Glutamatergic neuron (in vitro differentiated cells): ENCODE measurements at regions not wholly inside any gene's neighbourhood (a gene's known extent, or its start where the extent isn't known, plus 50 kb on each side); places are given as distances from the start of the nearest gene placed in this dataset.

Source experiments
- DNase-seq: peaks from one replicate; pipeline ENCODE4 v3.0.0; 2022
- H3K27ac Mint-ChIP-seq: one replicate; pipeline ENCODE4 v1.8.0; 2020; ENCODE audit warnings: mild to moderate bottlenecking, mixed read lengths, inconsistent platforms; ENCODE audit not compliant: unreplicated experiment
- H3K27me3 Mint-ChIP-seq: one replicate; pipeline ENCODE4 v1.8.0; 2020; ENCODE audit warnings: mild to moderate bottlenecking, moderate library complexity, mixed read lengths, inconsistent platforms; ENCODE audit not compliant: unreplicated experiment
- H3K36me3 Mint-ChIP-seq: one replicate; pipeline ENCODE4 v1.8.0; 2020; ENCODE audit warnings: mild to moderate bottlenecking, mixed read lengths, inconsistent platforms; ENCODE audit not compliant: unreplicated experiment
- H3K4me1 Mint-ChIP-seq: one replicate; pipeline ENCODE4 v1.8.0; 2020; ENCODE audit warnings: mild to moderate bottlenecking, low read depth, mixed read lengths, inconsistent platforms; ENCODE audit not compliant: unreplicated experiment
- H3K4me3 Mint-ChIP-seq: one replicate; pipeline ENCODE4 v1.8.0; 2020; ENCODE audit warnings: mild to moderate bottlenecking, mixed read lengths, inconsistent platforms; ENCODE audit not compliant: unreplicated experiment
- H3K9me3 Mint-ChIP-seq: one replicate; pipeline ENCODE4 v1.8.0; 2020; ENCODE audit warnings: mild to moderate bottlenecking, moderate library complexity, mixed read lengths, inconsistent platforms; ENCODE audit not compliant: unreplicated experiment
- CTCF ChIP-seq: fragments of 200-600 bp; sonication (generic); IDR thresholded peaks from one replicate; pipeline ENCODE4 v1.5.0; 2021; ENCODE audit not compliant: partially characterized antibody, unreplicated experiment

GRCh38 chr15:29962407-29962806, 120.3 kb upstream of the GOLGA8J start:
- Mint-ChIP-seq H3K4me1 (no peaks in the 10 kb centered on the region), H3K27me3 (peaks cover 3% of the 10 kb centered on the region), H3K9me3 (peaks cover 5% of the 10 kb centered on the region), H3K27ac (no peak overlapping the region), H3K4me3 (no peak overlapping the region), H3K36me3 (no peaks in the 10 kb centered on the region)
- DNase-seq, result no peak
- no peak for TF ChIP-seq CTCF

DNA sequence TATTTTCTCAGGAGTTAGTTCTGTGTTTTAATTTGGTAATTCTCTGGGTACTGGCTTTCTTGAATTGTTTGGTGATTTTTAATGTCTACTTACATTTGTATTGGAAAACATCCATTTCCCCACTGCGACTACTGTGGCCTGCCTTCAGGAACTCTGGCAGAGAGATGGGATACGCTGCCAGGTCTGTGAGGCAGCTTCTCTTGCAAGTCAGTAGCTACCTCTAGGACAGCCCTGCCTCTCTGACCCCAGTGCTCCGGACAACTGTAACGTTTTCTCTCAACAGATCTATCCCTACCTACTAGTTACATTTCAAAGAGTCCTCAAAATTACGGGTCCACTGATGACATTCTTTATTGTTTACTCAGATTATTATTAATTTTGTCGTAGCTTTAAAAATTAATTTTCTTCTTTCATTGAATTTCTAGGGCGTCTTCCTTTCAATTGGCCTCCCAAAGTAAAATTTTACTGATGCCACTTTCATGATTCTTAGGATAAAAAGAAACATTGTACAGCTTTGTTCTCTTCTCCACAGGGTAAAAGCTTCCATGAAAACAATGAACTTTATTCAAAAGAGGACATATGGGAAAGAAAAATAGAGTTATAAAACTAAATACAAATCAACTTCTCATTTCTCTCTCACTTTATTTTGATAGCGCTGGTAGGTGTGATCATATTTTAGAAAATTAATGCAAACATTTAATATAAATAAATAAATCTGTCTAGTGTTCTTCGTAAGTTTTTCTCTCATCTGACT, 123.2 kb upstream of the GOLGA8J start:
- no peaks in the 10 kb centered on the region for H3K36me3 Mint-ChIP-seq
- no peak for TF ChIP-seq CTCF
- H3K27ac Mint-ChIP-seq, result no peak overlapping the region
- H3K4me1 Mint-ChIP-seq, result no peaks in the 10 kb centered on the region
- peaks cover 5% of the 10 kb centered on the region for H3K9me3 Mint-ChIP-seq
- no peak overlapping the region for H3K4me3 Mint-ChIP-seq
- DNase-seq, result no peak
- H3K27me3 Mint-ChIP-seq, result no peaks in the 10 kb centered on the region

DNA sequence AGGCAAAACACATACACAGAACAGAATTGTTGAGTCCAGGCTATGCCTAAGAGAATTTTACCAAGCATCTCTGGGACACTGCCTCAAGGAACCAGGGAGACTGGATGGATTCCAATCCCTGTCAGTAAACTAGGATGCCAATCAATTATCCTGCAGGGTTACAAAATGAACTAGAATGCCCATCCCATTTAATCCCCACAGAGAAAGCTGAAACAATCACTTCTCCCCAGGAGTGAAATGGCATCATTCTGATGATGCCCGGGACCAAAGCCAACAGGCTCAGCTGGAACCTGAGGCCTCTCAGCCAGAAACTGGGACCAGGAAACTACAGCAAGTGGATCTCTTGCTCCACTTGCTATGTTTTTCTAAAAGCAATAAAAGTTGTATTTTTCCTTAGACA, 130.0 kb upstream of the TJP1 start:
- H3K9me3 Mint-ChIP-seq, result peaks cover 2% of the 10 kb centered on the region
- no peak for TF ChIP-seq CTCF
- DNase-seq, result no peak
- H3K36me3 Mint-ChIP-seq, result no peaks in the 10 kb centered on the region
- H3K4me3 Mint-ChIP-seq, result no peak overlapping the region
- peaks cover 7% of the 10 kb centered on the region for H3K27me3 Mint-ChIP-seq
- H3K4me1 Mint-ChIP-seq, result peaks cover 5% of the 10 kb centered on the region
- peak overlapping the region; percentile 17 for H3K27ac Mint-ChIP-seq

GRCh38 chr15:29945943-29946596, 123.8 kb upstream of the TJP1 start:
- H3K4me3 Mint-ChIP-seq, result no peak overlapping the region
- TF ChIP-seq CTCF, result no peak
- no peaks in the 10 kb centered on the region for H3K36me3 Mint-ChIP-seq
- H3K4me1 Mint-ChIP-seq, result no peaks in the 10 kb centered on the region
- H3K27me3 Mint-ChIP-seq, result peaks cover 8% of the 10 kb centered on the region
- no peak overlapping the region for H3K27ac Mint-ChIP-seq
- DNase-seq, result no peak
- H3K9me3 Mint-ChIP-seq, result peaks cover 2% of the 10 kb centered on the region

DNA sequence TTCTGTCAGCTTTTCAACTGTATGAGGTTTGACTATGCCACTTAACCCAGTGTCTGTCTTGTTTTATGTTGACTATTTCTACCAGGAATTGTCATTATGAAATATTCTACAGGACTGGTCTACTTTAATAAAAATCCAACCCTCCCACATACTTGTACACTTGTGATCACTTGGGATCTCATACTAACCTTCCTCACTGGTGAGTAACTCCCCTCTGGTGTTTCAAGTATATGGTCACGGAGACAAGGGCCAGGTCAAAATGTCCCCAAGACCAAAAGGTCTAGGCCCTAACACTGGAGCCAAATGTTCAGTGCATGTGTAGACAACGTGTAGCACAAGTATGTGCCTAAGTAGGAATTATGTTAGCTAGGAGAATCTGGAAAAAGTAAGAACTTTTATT, 122.7 kb upstream of the TJP1 start:
- no peak overlapping the region for H3K27ac Mint-ChIP-seq
- no peaks in the 10 kb centered on the region for H3K36me3 Mint-ChIP-seq
- DNase-seq, result no peak
- peaks cover 2% of the 10 kb centered on the region for H3K9me3 Mint-ChIP-seq
- H3K4me3 Mint-ChIP-seq, result no peak overlapping the region
- H3K27me3 Mint-ChIP-seq, result peaks cover 8% of the 10 kb centered on the region
- no peak for TF ChIP-seq CTCF
- no peaks in the 10 kb centered on the region for H3K4me1 Mint-ChIP-seq
